Neural progenitor cell (in vitro differentiated cells): ENCODE measurements at regions not wholly inside any gene's neighbourhood (a gene's known extent, or its start where the extent isn't known, plus 50 kb on each side); places are given as distances from the start of the nearest gene placed in this dataset.
"Not testable (repeated sequence)": the region's sequence is repeated elsewhere in the genome, so short reads cannot be mapped to it uniquely, and the experiment has no call there.

Experiments used
- CTCF ChIP-seq: fragments of 200-600 bp; sonication (generic); IDR thresholded peaks from 2 replicates; pipeline ENCODE4 v1.5.1; 2017; ENCODE audit warnings: antibody characterized with exemption, mild to moderate bottlenecking
- EZH2 ChIP-seq: fragments of 200-600 bp; sonication (generic); IDR thresholded peaks from 2 replicates; pipeline ENCODE4 v1.6.1; 2017; ENCODE audit warnings: antibody characterized with exemption, mild to moderate bottlenecking, moderate library complexity

GRCh38 chr4:134698831-134699230 is 497.2 kb upstream of the PABPC4L start:
- not testable (repeated sequence) for TF ChIP-seq CTCF, EZH2
